ENCODE measurements at regions not wholly inside any gene's neighbourhood (a gene's known extent, or its start where the extent isn't known, plus 50 kb on each side); places are given as distances from the start of the nearest gene placed in this dataset.

GRCh38 chr2:83705146-83705545 lies 753.9 kb downstream of the SUCLG1 start:
- H3K27me3 ChIP-seq (replicated peaks; ENCODE audit: insufficient read depth, low read depth, low read length, poor library complexity) = no peaks in the 10 kb centered on the region
- intact Hi-C loops (cut with micrococcal nuclease; ENCODE audit: unreplicated experiment) = no loop called here
- no peak for DNase-seq (ENCODE audit: low spot score)
- POLR2A ChIA-PET (ENCODE audit: low non-redundant PET) = interaction anchor here (0.7 kb wide), 1 partner anchor 394 kb away, joined by 3 read pairs; no protein-coding TSS in a partner anchor
- peaks cover 11% of the 10 kb centered on the region for H3K9me3 ChIP-seq (ENCODE audit: low read depth, low read length, poor library complexity, severe bottlenecking)
- H3K27ac ChIP-seq (ENCODE audit: low read depth, low read length, poor library complexity, severe bottlenecking) = no peak overlapping the region
- TF ChIP-seq EZH2 (IDR thresholded peaks at IDR 0.05; ENCODE audit: borderline replicate concordance, low read depth, low read length, poor library complexity, severe bottlenecking) = no peak
- no peak for TF ChIP-seq CTCF (conservative IDR thresholded peaks at IDR 0.05; ENCODE audit: low read depth, low read length)
- no peaks in the 10 kb centered on the region for H3K4me1 ChIP-seq (ENCODE audit: insufficient read depth, low read length, poor library complexity, severe bottlenecking)
- no TSS peak for BruUV-seq (replicated peaks)
- no peak overlapping the region for H3K4me3 ChIP-seq (ENCODE audit: low read depth, low read length, poor library complexity, severe bottlenecking)
- CTCF ChIA-PET = no interaction called here
- H3K36me3 ChIP-seq (ENCODE audit: insufficient read depth, low read length, poor library complexity, severe bottlenecking) = no peaks in the 10 kb centered on the region

GRCh38 chr2:83703598-83703997 lies 755.5 kb downstream of the SUCLG1 start:
- BruUV-seq (replicated peaks) = no TSS peak
- H3K27ac ChIP-seq (ENCODE audit: low read depth, low read length, poor library complexity, severe bottlenecking) = no peak overlapping the region
- no peaks in the 10 kb centered on the region for H3K36me3 ChIP-seq (ENCODE audit: insufficient read depth, low read length, poor library complexity, severe bottlenecking)
- no peak overlapping the region for H3K4me3 ChIP-seq (ENCODE audit: low read depth, low read length, poor library complexity, severe bottlenecking)
- peaks cover 5% of the 10 kb centered on the region for H3K9me3 ChIP-seq (ENCODE audit: low read depth, low read length, poor library complexity, severe bottlenecking)
- H3K4me1 ChIP-seq (ENCODE audit: insufficient read depth, low read length, poor library complexity, severe bottlenecking) = no peaks in the 10 kb centered on the region
- no peak for DNase-seq (ENCODE audit: low spot score)
- TF ChIP-seq EZH2 (IDR thresholded peaks at IDR 0.05; ENCODE audit: borderline replicate concordance, low read depth, low read length, poor library complexity, severe bottlenecking) = no peak
- TF ChIP-seq CTCF (conservative IDR thresholded peaks at IDR 0.05; ENCODE audit: low read depth, low read length) = no peak
- no peaks in the 10 kb centered on the region for H3K27me3 ChIP-seq (replicated peaks; ENCODE audit: insufficient read depth, low read depth, low read length, poor library complexity)
- ChIA-PET POLR2A (ENCODE audit: low non-redundant PET) (no interaction called here), CTCF (no interaction called here)
- intact Hi-C loops (cut with micrococcal nuclease; ENCODE audit: unreplicated experiment) = no loop called here

- intact Hi-C loops (cut with micrococcal nuclease; ENCODE audit: unreplicated experiment) = no loop called here
- H3K36me3 ChIP-seq (ENCODE audit: insufficient read depth, low read length, poor library complexity, severe bottlenecking) = no peaks in the 10 kb centered on the region
- no TSS peak for BruUV-seq (replicated peaks)
- TF ChIP-seq EZH2 (IDR thresholded peaks at IDR 0.05; ENCODE audit: borderline replicate concordance, low read depth, low read length, poor library complexity, severe bottlenecking) (no peak), CTCF (conservative IDR thresholded peaks at IDR 0.05; ENCODE audit: low read depth, low read length) (no peak)
- ChIA-PET POLR2A (ENCODE audit: low non-redundant PET) (no interaction called here), CTCF (no interaction called here)
- no peak overlapping the region for H3K27ac ChIP-seq (ENCODE audit: low read depth, low read length, poor library complexity, severe bottlenecking)
- peaks cover 25% of the 10 kb centered on the region for H3K9me3 ChIP-seq (ENCODE audit: low read depth, low read length, poor library complexity, severe bottlenecking)
- H3K27me3 ChIP-seq (replicated peaks; ENCODE audit: insufficient read depth, low read depth, low read length, poor library complexity) = no peaks in the 10 kb centered on the region
- no peak overlapping the region for H3K4me3 ChIP-seq (ENCODE audit: low read depth, low read length, poor library complexity, severe bottlenecking)
- no peaks in the 10 kb centered on the region for H3K4me1 ChIP-seq (ENCODE audit: insufficient read depth, low read length, poor library complexity, severe bottlenecking)
- no peak for DNase-seq (ENCODE audit: low spot score)
Observed at GRCh38 chr2:83696838-83697237, 762.2 kb downstream of the SUCLG1 start.

All from A673 (cell line).